ENCODE measurements at regions not wholly inside any gene's neighbourhood (a gene's known extent, or its start where the extent isn't known, plus 50 kb on each side); places are given as distances from the start of the nearest gene placed in this dataset.

DNA sequence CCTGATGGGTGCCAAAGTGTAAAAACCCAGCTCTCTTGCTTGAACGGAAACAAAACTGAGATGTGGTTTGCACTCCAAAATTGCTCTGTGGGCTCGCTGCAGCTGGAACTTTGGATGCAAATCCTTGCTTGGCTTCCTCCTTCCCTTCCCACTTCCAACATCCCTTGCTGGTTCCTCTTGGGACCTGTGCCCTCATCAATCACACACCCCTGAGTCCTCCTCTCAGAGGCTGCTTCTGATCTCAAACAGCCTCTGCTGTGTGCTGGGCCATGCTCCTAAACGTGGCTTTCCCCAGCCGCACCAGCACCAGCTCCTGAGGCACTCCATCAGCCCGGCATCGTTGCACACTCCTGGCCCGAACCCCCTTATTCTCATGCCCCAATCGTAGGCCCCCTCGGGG is 124.3 kb upstream of the RAB4A start:
- Histone ChIP-seq H3K36me3 (ENCODE audit: control insufficient read depth in 1 of 2, insufficient read depth in 2 of 2, low read depth in 1 of 2, low read length in 2 of 2) (no peaks in the 10 kb centered on the region), H3K23ac (ENCODE audit: low read length in 2 of 2) (no peak overlapping the region), H3K14ac (ENCODE audit: low read length in 2 of 2) (no peak overlapping the region), H3K9ac (ENCODE audit: low read length) (no peak overlapping the region), H3K27ac (ENCODE audit: low read length, poor library complexity, severe bottlenecking) (no peak overlapping the region), H4K91ac (ENCODE audit: low read length) (no peak overlapping the region), H3K4ac (ENCODE audit: low read depth in 1 of 2, low read length in 2 of 2) (no peak overlapping the region), H2BK15ac (ENCODE audit: low read depth, poor library complexity, severe bottlenecking) (no peak overlapping the region), H2AFZ (ENCODE audit: low read depth, low read length) (no peak overlapping the region), H2BK5ac (ENCODE audit: low read depth, low read length, poor library complexity, severe bottlenecking) (no peak overlapping the region), H3K4me2 (ENCODE audit: low read length, poor library complexity, severe bottlenecking) (no peak overlapping the region), H3K79me1 (replicated peaks; ENCODE audit: low read length, poor library complexity, severe bottlenecking) (no peaks in the 10 kb centered on the region), H2AK5ac (ENCODE audit: low read length, severe bottlenecking) (no peak overlapping the region), H2BK12ac (ENCODE audit: low read length in 2 of 2) (no peak overlapping the region), H3K4me3 (ENCODE audit: insufficient read depth in 1 of 2, low read depth in 1 of 2, low read length in 2 of 2) (no peak overlapping the region), H4K8ac (ENCODE audit: low read length) (no peak overlapping the region), H3K9me3 (ENCODE audit: control insufficient read depth, low read length) (no peaks in the 10 kb centered on the region), H3K4me1 (ENCODE audit: control insufficient read depth, insufficient read depth, low read depth, low read length) (peaks cover 2% of the 10 kb centered on the region), H3K18ac (ENCODE audit: low read depth in 1 of 2, low read length in 2 of 2) (no peak overlapping the region), H3K27me3 (ENCODE audit: control insufficient read depth in 1 of 2, insufficient read depth in 1 of 2, low read length in 2 of 2) (peaks cover 48 to 60% of the 10 kb centered on the region in 2 experiments), H2BK120ac (ENCODE audit: low read depth, low read length) (no peak overlapping the region)
- no peak for DNase-seq
- WGBS: 85% methylated on average over 9 of the region's 9 CpGs

DNA sequence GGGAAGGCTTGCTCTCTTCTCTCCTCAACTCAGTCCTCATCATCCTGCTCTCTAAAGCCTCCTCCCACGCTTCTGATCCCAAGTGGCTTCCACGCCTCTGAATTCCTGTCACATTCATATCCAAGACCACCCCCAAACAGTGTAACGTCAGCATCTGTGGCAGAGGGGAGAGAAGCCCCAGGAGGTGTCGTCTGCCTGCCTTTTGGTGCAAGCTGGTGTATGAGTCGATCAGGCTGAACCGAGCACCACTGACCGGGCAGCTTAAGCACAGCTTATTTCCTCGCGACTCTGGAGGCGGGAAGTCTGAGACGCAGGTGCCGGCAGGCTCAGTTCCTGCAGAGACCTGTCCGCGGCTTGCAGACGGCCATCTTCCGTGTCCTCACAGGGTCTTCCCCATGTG is 123.8 kb upstream of the RAB4A start:
- peaks cover 2% of the 10 kb centered on the region for H3K4me1 ChIP-seq (ENCODE audit: control insufficient read depth, insufficient read depth, low read depth, low read length)
- H2AK5ac ChIP-seq (ENCODE audit: low read length, severe bottlenecking): no peak overlapping the region
- no peak overlapping the region for H3K18ac ChIP-seq (ENCODE audit: low read depth in 1 of 2, low read length in 2 of 2)
- H3K23ac ChIP-seq (ENCODE audit: low read length in 2 of 2): no peak overlapping the region
- no peak overlapping the region for H3K4me3 ChIP-seq (ENCODE audit: insufficient read depth in 1 of 2, low read depth in 1 of 2, low read length in 2 of 2)
- no peak overlapping the region for H3K9ac ChIP-seq (ENCODE audit: low read length)
- no peak overlapping the region for H3K4ac ChIP-seq (ENCODE audit: low read depth in 1 of 2, low read length in 2 of 2)
- peak overlapping the region; percentile 33 for H2BK15ac ChIP-seq (ENCODE audit: low read depth, poor library complexity, severe bottlenecking)
- no peak overlapping the region for H2BK120ac ChIP-seq (ENCODE audit: low read depth, low read length)
- no peak overlapping the region for H3K14ac ChIP-seq (ENCODE audit: low read length in 2 of 2)
- peak overlapping the region; percentile 25 for H4K91ac ChIP-seq (ENCODE audit: low read length)
- no peak overlapping the region for H3K27ac ChIP-seq (ENCODE audit: low read length, poor library complexity, severe bottlenecking)
- H2BK5ac ChIP-seq (ENCODE audit: low read depth, low read length, poor library complexity, severe bottlenecking): no peak overlapping the region
- no peak overlapping the region for H2BK12ac ChIP-seq (ENCODE audit: low read length in 2 of 2)
- H3K4me2 ChIP-seq (ENCODE audit: low read length, poor library complexity, severe bottlenecking): no peak overlapping the region
- H3K79me1 ChIP-seq (replicated peaks; ENCODE audit: low read length, poor library complexity, severe bottlenecking): no peaks in the 10 kb centered on the region
- peaks cover 48 to 58% of the 10 kb centered on the region in 2 experiments for H3K27me3 ChIP-seq (ENCODE audit: control insufficient read depth in 1 of 2, insufficient read depth in 1 of 2, low read length in 2 of 2)
- 87% methylated on average over 16 of the region's 16 CpGs for WGBS
- no peaks in the 10 kb centered on the region for H3K9me3 ChIP-seq (ENCODE audit: control insufficient read depth, low read length)
- no peaks in the 10 kb centered on the region for H3K36me3 ChIP-seq (ENCODE audit: control insufficient read depth in 1 of 2, insufficient read depth in 2 of 2, low read depth in 1 of 2, low read length in 2 of 2)
- H4K8ac ChIP-seq (ENCODE audit: low read length): no peak overlapping the region
- no peak overlapping the region for H2AFZ ChIP-seq (ENCODE audit: low read depth, low read length)
- DNase-seq: no peak

DNA sequence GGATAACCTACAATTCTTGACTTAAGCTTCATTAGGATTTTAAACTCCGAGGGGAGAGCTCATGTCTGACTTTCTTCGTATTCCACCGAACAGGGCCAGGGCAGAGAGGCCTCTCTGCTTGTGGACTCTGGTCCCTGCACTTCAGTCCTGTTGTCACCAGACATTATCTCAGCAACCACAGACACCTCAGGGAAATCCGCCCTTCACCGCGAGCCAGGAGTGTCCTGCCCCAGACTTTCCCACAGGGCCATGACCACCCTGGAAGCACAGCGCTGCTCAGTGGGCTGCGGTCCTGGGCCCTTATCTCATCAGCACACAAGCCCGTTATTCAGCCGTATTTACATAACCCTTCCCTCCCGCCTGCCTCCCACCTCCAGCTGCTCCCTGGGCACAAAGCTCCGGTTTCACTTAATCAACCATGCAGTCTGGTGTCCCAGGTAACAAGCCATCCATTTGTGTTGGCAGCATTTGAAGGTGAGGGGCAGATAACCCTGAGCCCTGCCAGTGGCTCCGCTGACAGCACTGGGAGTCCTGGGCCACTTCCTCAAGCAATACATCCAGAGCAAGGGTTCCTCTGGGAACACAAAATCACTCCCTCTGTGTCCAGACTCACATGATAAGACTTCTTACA is 122.8 kb upstream of the RAB4A start:
- Histone ChIP-seq H3K4me3 (ENCODE audit: insufficient read depth in 1 of 2, low read depth in 1 of 2, low read length in 2 of 2) (no peak overlapping the region), H2AK5ac (ENCODE audit: low read length, severe bottlenecking) (no peak overlapping the region), H3K79me1 (replicated peaks; ENCODE audit: low read length, poor library complexity, severe bottlenecking) (no peaks in the 10 kb centered on the region), H3K9ac (ENCODE audit: low read length) (no peak overlapping the region), H2BK5ac (ENCODE audit: low read depth, low read length, poor library complexity, severe bottlenecking) (no peak overlapping the region), H3K14ac (ENCODE audit: low read length in 2 of 2) (peak overlapping the region in 1 of 2 experiments; percentile 58), H3K27me3 (ENCODE audit: control insufficient read depth in 1 of 2, insufficient read depth in 1 of 2, low read length in 2 of 2) (peaks cover 48 to 58% of the 10 kb centered on the region in 2 experiments), H2AFZ (ENCODE audit: low read depth, low read length) (no peak overlapping the region), H3K18ac (ENCODE audit: low read depth in 1 of 2, low read length in 2 of 2) (peak overlapping the region in 1 of 2 experiments; percentile 31), H4K8ac (ENCODE audit: low read length) (no peak overlapping the region), H3K9me3 (ENCODE audit: control insufficient read depth, low read length) (no peaks in the 10 kb centered on the region), H3K27ac (ENCODE audit: low read length, poor library complexity, severe bottlenecking) (no peak overlapping the region), H2BK15ac (ENCODE audit: low read depth, poor library complexity, severe bottlenecking) (no peak overlapping the region), H3K4me2 (ENCODE audit: low read length, poor library complexity, severe bottlenecking) (no peak overlapping the region), H2BK12ac (ENCODE audit: low read length in 2 of 2) (peak overlapping the region in 1 of 2 experiments; percentile 15), H3K4ac (ENCODE audit: low read depth in 1 of 2, low read length in 2 of 2) (no peak overlapping the region), H3K36me3 (ENCODE audit: control insufficient read depth in 1 of 2, insufficient read depth in 2 of 2, low read depth in 1 of 2, low read length in 2 of 2) (no peaks in the 10 kb centered on the region), H3K4me1 (ENCODE audit: control insufficient read depth, insufficient read depth, low read depth, low read length) (peaks cover 2% of the 10 kb centered on the region), H3K23ac (ENCODE audit: low read length in 2 of 2) (no peak overlapping the region), H2BK120ac (ENCODE audit: low read depth, low read length) (no peak overlapping the region), H4K91ac (ENCODE audit: low read length) (no peak overlapping the region)
- 35% methylated on average over 13 of the region's 13 CpGs for WGBS
- peak; percentile 40 for DNase-seq

DNA sequence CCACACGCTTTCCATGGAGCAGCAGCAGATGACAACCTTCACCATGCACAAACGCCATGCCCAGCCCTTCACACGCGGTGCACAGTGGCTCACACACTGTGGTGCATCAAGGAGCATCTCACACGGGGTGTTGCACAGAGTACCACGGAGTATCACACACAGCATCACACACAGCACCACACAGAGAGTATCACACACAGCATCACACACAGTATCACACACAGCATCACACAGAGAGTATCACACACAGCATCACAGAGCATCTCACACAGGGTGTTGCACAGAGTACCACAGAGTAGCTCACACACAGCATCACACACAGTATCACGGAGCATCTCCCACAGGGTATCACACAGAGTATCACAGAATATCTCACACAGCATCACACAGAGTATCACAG is 122.2 kb upstream of the RAB4A start:
- no peak overlapping the region for H3K4me2 ChIP-seq (ENCODE audit: low read length, poor library complexity, severe bottlenecking)
- H3K18ac ChIP-seq (ENCODE audit: low read depth in 1 of 2, low read length in 2 of 2): peak overlapping the region in 1 of 2 experiments; percentile 31
- H2BK15ac ChIP-seq (ENCODE audit: low read depth, poor library complexity, severe bottlenecking): no peak overlapping the region
- 86% methylated on average over 7 of the region's 7 CpGs for WGBS
- H3K4me1 ChIP-seq (ENCODE audit: control insufficient read depth, insufficient read depth, low read depth, low read length): peaks cover 2% of the 10 kb centered on the region
- H3K23ac ChIP-seq (ENCODE audit: low read length in 2 of 2): no peak overlapping the region
- peaks cover 47 to 58% of the 10 kb centered on the region in 2 experiments for H3K27me3 ChIP-seq (ENCODE audit: control insufficient read depth in 1 of 2, insufficient read depth in 1 of 2, low read length in 2 of 2)
- no peak overlapping the region for H2BK5ac ChIP-seq (ENCODE audit: low read depth, low read length, poor library complexity, severe bottlenecking)
- no peak overlapping the region for H4K8ac ChIP-seq (ENCODE audit: low read length)
- no peak overlapping the region for H3K4me3 ChIP-seq (ENCODE audit: insufficient read depth in 1 of 2, low read depth in 1 of 2, low read length in 2 of 2)
- no peak overlapping the region for H2AFZ ChIP-seq (ENCODE audit: low read depth, low read length)
- H4K91ac ChIP-seq (ENCODE audit: low read length): peak overlapping the region; percentile 9
- DNase-seq: no peak
- no peak overlapping the region for H2BK120ac ChIP-seq (ENCODE audit: low read depth, low read length)
- H3K36me3 ChIP-seq (ENCODE audit: control insufficient read depth in 1 of 2, insufficient read depth in 2 of 2, low read depth in 1 of 2, low read length in 2 of 2): no peaks in the 10 kb centered on the region
- H2AK5ac ChIP-seq (ENCODE audit: low read length, severe bottlenecking): no peak overlapping the region
- H2BK12ac ChIP-seq (ENCODE audit: low read length in 2 of 2): peak overlapping the region in 1 of 2 experiments; percentile 40
- no peaks in the 10 kb centered on the region for H3K9me3 ChIP-seq (ENCODE audit: control insufficient read depth, low read length)
- H3K9ac ChIP-seq (ENCODE audit: low read length): no peak overlapping the region
- peak overlapping the region in 1 of 2 experiments; percentile 6 for H3K14ac ChIP-seq (ENCODE audit: low read length in 2 of 2)
- no peaks in the 10 kb centered on the region for H3K79me1 ChIP-seq (replicated peaks; ENCODE audit: low read length, poor library complexity, severe bottlenecking)
- H3K27ac ChIP-seq (ENCODE audit: low read length, poor library complexity, severe bottlenecking): no peak overlapping the region
- H3K4ac ChIP-seq (ENCODE audit: low read depth in 1 of 2, low read length in 2 of 2): no peak overlapping the region
